CD4-positive, alpha-beta T cell treated with Interleukin-4 for 1 hour (primary cell): ENCODE measurements at regions not wholly inside any gene's neighbourhood (a gene's known extent, or its start where the extent isn't known, plus 50 kb on each side); places are given as distances from the start of the nearest gene placed in this dataset.

Source experiments
- DNase-seq, 2 donors: peaks; one replicate each; pipeline ENCODE4 v3.0.0-alpha.2; 2020 to 2022

- no peak for DNase-seq
Observed at GRCh38 chr6:18674346-18674745, 287.2 kb downstream of the RNF144B start.

- no peak for DNase-seq
Observed at GRCh38 chr6:18675881-18676280, 288.7 kb downstream of the RNF144B start.

- no peak for DNase-seq
Observed at GRCh38 chr6:18676548-18676947, 289.4 kb downstream of the RNF144B start.

GRCh38 chr6:18680842-18681241, 293.7 kb downstream of the RNF144B start:
- no peak for DNase-seq

GRCh38 chr6:18681832-18682503, 294.8 kb downstream of the RNF144B start:
- no peak for DNase-seq

- no peak for DNase-seq
Observed at GRCh38 chr6:18684343-18684742, 297.2 kb downstream of the RNF144B start.

- no peak for DNase-seq
Observed at GRCh38 chr6:18692929-18693685, 306.0 kb downstream of the RNF144B start.

GRCh38 chr6:18693881-18694280, 306.7 kb downstream of the RNF144B start:
- DNase-seq: no peak

GRCh38 chr6:18703546-18703945, 316.4 kb downstream of the RNF144B start:
- no peak for DNase-seq

- no peak for DNase-seq
Observed at GRCh38 chr6:18707714-18708439, 320.7 kb downstream of the RNF144B start.

- no peak for DNase-seq
Observed at GRCh38 chr6:18712595-18712994, 325.4 kb downstream of the RNF144B start.

GRCh38 chr6:18720075-18720474, 332.9 kb downstream of the RNF144B start:
- no peak for DNase-seq

GRCh38 chr6:18724056-18724455, 336.9 kb downstream of the RNF144B start:
- no peak for DNase-seq

GRCh38 chr6:18725449-18725848, 338.3 kb downstream of the RNF144B start:
- no peak for DNase-seq

- DNase-seq: no peak
Observed at GRCh38 chr6:18733921-18734550, 346.9 kb downstream of the RNF144B start.

- DNase-seq: no peak
Observed at GRCh38 chr6:18741741-18742140, 354.6 kb downstream of the RNF144B start.

- DNase-seq: no peak
Observed at GRCh38 chr6:18742406-18742805, 355.3 kb downstream of the RNF144B start.

GRCh38 chr6:18746727-18747126, 359.6 kb downstream of the RNF144B start:
- DNase-seq: no peak

- DNase-seq: no peak
Observed at GRCh38 chr6:18748314-18748713, 361.2 kb downstream of the RNF144B start.

- no peak for DNase-seq
Observed at GRCh38 chr6:18752278-18753068, 365.3 kb downstream of the RNF144B start.

GRCh38 chr6:18753076-18753475, 365.9 kb downstream of the RNF144B start:
- no peak for DNase-seq

GRCh38 chr6:18763086-18763485, 375.9 kb downstream of the RNF144B start:
- DNase-seq: no peak

GRCh38 chr6:18784794-18785193, 397.6 kb downstream of the RNF144B start:
- DNase-seq: no peak
